HG03558 (cell line): ENCODE measurements at regions not wholly inside any gene's neighbourhood (a gene's known extent, or its start where the extent isn't known, plus 50 kb on each side); places are given as distances from the start of the nearest gene placed in this dataset.
"Not testable (repeated sequence)": the region's sequence is repeated elsewhere in the genome, so short reads cannot be mapped to it uniquely, and the experiment has no call there.

ENCODE experiments used
- ATAC-seq: cut with Tn5 transposase; IDR thresholded peaks from one replicate; pipeline ENCODE4 v1.9.1; 2021; ENCODE audit warnings: moderate number of reproducible peaks; ENCODE audit not compliant: unreplicated experiment; ENCODE audit errors: extremely low read depth

DNA sequence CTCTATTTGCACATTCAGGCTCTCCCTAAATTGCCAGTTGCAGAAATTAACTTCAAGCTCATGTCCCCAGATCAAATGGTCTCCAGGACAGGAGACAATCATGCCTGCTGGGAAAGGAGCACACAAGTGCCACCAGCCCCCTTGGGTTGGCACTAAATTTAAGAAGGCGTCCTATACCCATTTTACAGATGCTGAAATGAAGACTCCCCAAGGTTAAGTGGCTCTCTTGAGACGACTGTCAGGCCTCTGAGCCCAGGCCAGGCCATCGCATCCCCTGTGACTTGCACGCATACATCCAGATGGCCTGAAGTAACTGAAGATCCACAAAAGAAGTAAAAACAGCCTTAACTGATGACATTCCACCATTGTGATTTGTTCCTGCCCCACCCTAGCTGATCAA, 232.5 kb upstream of the FOXF1 start:
- not testable (repeated sequence) for ATAC-seq

DNA sequence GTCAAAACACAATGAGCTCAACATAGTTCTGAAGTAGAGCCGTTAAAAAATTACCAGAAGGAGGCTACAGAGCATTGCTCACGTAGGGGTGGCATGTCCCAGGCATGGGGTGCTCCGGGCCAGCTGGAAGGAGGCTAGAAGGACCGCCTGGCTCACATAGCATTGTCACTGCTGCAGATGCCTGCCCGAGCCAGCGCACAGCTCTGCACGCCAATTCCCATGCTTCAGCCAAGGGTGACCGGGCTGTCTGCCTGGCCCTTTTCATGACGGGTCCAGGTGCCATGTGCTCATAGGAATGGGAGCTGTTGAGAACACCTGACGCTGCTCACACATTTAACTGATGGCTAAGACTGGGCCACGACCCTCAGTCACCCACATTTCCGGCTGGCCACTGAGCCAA, 228.9 kb upstream of the FOXF1 start:
- ATAC-seq = no peak

DNA sequence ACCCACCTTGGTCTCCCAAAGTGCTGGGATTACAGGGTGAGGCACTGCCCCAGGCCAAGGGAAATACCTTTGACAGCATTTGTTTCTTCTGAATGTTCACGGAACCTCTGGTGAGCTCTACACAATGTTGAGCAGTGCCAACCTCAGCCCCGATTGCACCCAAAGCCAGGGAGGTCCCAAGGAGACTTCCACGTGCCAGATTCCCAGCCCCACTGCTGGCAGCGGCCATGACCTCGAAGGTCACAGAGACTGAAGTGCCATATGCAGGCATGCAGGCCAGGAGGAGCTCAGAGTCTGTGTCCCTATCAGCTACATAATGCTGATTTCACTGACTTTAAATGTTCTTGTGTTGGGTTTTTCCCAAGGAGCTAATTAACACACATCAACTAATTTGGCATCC, 226.4 kb upstream of the FOXF1 start:
- no peak for ATAC-seq

DNA sequence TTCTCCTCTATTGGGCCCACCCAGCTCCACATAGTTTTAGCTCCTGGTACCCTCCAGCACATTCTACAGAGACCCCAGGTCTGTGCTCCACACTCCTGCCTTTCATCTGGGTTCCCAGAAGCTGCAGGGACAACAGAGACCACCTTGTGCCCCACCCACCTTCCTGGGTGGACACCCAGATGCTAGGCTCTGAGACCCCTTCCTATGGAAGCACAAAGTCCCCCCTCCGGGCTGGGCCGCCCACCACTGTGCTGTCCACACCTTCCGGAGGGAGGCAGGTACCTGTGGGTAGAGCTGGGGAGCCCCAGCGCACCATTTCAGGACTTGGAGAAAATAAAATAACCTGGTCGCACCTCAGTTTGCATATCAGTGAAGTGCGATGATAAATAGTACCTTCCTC, 224.9 kb upstream of the FOXF1 start:
- ATAC-seq = no peak

DNA sequence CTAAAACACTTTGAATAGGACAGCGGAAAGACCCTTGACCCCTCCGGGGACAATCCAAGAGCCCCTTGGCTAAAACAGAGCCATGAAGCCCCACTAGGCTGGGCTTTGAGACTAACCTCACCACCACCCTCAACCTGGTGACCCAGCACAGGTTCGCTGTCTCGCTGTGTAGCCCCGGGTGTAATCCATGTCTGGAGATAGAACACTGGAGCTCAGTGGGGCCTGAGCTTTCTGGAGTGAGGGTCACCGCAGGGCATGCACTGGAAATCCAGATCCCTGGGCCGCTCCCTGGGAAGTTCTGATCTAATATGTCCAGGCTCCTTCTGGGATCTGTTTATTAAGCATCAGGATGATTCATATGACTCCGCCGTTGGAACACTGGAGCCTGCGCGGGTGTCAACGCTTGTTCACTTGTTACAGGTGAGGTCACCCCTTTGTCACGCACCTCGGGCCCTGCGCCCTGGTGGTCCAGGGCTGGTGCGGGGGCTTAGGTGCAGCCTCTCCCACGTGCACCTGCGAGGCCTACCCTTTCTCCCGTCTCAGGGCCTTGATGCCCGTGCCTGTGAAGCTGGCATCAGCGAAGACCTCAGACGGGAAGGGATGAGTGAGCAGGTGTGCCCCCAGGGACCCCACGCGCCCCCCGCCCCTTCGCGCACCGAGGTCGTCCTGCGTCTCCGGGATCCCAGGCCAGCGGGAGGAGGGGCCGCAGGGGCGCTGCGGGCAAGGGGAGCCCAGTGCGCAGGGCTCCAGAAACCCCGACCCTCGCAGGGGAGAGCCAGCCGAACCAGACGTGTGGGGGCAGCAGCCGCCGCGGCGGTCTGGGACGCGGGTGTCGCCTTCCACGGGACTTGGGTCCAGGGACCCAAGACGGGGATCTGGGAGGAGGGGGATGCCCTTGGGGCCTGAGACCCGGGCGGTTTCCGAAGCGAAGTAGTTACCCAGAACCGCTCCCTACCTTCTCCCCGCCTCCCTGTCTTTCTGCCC, 224.1 kb upstream of the FOXF1 start:
- ATAC-seq = no peak

DNA sequence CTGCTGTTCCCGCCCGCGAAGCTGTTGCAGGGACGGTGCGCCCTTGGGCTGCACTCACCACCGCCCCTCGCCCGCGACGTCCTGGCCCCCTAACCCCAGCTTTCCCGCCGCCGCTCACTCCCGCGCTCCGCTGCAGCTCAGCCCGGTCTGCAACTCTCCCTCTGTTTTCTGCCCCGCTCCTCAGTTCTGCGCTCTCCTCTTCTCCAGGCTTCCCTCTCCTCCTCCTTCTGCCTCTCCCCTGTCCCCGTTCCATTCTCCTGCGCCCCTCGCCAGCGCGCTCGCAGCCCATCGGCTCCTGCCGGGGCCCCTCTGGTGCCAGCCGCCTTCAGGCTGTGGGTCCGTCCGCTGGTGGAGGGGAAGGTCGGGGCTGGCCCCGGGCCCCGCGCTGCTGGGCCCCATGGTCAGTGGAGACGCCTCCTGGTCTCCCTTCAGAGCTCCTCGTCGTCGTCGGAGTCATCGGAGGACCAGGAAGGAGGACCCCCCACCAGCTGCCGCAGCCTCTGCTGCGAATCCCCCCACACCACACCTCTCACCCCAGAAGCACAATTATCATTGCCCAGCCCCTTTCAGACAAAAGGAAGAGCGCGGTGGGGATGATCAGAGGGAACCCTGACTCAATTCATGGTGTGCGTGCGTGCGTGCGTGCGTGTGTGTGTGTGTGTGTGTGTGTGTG, 223.2 kb upstream of the FOXF1 start:
- ATAC-seq = no peak

DNA sequence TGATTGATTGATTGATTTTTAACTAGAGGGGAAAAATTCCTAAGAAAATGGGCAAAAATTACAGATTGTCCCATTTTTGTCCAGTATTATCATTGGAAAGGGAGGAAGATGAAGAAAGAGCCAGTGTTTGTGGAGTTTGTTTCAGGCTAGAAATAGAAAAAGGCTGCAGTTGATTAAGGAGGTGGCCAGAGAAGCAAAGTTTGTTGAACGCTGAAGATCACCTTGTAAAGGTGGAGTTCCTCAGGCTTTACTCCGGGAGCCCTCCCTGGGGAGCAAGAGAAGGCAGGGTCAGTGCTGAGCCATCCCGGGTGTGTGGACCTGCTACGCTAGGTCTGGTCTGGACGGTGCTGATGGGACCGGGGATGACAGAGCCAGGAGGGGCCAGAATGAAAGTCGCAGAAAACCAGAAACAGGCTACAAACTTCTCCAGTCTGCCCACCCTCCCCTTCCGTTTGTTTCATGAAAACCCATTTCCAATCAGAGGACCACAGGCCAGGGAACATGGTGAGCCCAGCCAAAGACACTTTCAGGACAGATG, 222.6 kb upstream of the FOXF1 start:
- no peak for ATAC-seq

DNA sequence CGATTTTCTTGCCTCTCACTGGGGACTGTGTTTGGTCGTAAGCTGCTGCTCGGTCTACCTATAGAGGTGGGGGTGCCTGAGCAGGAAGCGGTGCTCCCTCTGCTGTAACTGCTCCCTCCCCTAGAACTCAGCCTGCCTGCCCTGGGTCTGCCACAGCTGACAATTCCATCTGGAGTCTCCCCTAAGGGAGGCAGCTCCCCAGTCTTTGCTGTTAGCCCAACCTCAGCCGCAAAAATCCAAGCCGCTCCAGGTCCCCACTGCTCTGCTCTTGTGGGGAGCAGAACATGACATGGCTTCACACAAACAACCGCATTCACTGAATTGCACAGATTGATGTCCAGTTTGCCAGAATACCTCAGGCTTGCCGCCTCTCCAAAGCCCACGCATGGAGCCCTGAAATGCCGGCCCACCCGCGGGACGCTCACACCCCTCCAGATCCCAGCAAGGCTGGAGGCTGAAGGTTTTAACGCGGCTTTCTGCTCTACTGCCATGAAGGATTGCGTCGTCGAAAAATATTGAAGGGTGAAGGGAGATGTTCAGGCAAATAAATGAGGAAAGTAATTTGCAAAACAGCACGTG, 221.5 kb upstream of the FOXF1 start:
- no peak for ATAC-seq

DNA sequence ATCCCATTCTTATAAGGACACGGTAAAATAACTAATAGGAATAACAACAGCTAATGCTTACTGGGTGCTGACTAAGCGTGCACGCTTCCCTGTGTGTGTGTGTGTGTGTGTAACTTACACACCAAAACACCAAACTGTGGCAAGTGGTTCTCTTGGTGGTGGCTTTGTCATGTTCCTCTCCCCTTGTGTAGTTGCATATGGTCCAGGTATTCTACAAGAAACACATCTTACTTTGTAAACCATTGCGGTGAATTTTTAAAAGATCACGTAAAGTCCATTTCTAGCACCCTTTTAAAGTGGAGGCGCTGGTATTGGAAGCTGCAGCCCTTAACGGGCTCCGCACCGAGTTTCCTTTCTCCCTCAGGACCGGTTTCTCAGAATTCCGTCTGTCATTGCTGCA, 221.0 kb upstream of the FOXF1 start:
- ATAC-seq = no peak

DNA sequence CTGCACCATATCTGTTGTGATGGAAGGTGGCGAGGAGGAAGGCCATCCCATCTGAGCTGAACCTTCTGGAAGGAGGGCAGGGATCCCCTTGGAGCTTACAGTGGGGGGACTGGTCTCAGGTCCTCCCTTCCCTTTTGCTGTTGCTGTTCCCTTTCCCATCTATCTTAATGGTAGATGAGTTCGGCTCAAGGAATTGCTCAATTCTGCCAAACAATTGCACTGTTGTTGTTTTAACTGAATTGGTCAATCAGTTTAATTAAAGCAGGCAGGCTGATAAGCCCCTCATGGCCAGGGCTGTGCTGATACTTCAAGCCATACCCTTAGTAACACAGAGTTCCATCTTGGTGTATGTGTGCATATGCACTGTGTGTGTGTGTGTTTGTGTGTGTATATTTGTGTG, 220.4 kb upstream of the FOXF1 start:
- ATAC-seq = no peak

DNA sequence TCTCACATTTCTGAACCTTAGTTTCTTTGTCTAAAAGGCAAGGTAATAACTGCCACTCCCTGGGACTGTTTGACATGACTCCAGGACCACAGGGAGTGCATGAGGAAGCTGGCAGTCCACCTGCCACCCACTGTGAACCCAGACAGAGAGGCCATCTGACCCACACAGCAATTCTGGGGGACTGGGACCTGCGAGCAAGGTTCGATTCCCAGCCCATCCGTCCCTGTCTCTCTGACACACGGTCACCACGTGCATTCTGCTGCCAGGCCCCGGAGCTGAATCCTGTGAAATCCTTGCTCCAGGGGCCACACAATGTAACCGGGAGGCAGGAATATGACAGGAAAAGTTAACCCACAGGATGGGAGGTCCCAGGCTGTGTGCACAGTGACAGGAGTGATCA, 218.8 kb upstream of the FOXF1 start:
- ATAC-seq = no peak

DNA sequence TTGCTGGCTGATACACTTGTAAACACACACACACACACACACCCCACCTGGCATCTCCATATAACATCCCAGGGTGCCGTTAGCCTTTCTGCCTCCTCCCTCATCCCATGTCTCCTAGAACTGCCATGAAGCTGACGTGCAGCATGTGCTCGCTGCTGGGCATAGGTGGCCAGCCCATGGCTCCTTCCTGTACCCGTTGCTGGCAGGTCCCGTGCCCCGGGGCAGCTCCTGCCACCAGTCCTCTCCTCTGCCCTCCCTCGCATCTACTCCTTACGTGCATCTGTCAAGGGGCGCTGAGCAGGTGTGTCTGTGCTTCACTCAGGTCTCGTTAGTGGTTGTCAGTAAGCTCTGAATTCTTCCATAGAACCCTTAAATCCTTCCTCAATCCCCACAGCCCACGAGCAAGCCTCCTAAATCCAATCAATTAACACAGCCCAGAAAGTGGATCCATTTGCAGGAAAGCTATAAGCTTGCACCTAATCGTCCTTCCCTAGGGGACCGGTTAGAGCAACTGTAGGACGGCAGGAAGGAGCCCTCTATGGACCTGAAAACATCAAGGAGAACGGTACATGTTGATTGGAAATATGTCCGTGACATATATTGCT, 218.1 kb upstream of the FOXF1 start:
- no peak for ATAC-seq

DNA sequence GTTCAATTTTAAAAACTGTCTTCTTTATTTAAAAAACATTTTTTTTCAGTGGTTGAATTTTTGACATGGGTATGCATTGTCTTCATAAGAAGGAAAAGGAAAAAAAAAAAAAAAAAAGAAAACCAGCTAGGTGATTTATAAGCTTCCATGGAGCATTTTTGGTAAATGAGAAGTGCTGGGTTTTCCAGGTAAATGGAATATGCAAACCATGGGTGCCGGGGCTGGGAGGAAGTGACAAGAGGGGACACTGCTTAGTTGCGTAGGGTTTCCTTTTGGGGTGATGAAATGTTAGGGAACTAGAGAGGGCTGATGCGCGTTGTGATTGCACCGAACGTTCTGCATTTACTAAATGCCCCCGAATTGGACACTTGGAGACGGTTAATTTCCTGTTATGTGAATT, 217.4 kb upstream of the FOXF1 start:
- ATAC-seq = no peak

DNA sequence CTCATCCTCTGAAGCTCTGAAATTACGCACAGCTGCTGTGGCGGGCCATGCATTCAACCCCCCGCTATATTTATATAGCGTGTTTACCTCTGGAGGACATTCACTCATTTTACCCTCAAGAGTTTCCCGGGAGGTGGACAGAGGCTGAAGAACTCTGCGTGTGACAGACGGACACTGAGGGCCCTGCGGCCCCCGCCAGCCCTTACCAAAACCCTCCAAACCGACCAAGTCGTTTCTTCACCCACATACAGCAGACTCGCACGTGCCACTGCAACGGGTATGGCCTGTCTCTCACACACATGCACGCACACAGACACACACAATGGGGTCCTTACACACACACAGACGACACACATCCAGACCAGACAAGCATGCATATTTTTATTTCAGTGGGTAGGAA, 216.4 kb upstream of the FOXF1 start:
- no peak for ATAC-seq

DNA sequence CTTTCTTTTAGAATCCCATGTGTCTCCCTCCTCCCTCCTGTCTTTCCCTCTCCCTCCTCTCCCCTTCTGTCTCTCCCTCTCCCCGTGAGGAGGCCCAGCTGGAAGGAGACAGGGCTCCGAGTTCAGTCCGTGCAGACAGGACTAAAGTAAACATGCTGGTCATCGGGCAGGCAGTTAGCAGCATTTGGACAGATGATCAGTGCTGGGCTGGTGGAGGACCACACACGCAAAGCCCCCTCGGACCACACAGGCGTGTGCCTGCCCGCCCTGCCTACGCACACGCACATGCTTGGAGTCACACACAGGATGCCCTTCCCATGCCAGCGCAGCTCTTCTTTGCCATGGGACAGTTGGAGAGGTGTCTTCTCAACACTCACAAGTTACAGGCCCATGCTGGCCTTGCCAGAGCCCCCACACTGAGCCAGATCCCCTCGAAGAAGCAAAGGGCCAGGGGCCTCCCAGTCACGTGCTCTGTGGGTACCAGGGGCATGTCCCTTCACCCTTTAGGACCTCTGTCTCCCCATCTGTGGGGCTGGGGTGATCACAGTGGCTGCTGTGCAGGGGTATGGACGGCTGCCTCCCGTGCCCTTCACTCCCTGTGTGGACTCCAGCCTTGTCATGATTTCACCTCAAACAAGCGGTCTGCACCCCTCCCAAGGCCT, 215.7 kb upstream of the FOXF1 start:
- ATAC-seq = no peak

DNA sequence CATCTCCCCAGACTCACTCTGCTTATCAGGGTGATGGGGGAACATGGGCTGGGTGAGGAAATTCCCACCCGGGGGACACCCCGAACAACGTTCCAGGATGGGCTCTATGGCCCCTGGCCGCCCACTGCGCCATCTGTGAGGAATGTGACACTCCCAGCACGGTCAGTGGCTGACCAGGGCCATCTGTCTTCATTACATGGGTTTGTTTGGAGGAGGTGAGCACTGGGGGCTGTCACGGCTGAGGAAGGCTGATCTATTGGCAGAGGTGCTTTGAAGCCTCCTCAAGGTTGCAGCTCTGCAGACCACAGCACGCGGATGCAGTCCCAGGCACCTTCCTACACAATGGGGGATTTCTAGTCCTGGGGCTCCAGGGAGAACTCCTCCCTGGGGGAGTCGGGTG, 214.1 kb upstream of the FOXF1 start:
- no peak for ATAC-seq

DNA sequence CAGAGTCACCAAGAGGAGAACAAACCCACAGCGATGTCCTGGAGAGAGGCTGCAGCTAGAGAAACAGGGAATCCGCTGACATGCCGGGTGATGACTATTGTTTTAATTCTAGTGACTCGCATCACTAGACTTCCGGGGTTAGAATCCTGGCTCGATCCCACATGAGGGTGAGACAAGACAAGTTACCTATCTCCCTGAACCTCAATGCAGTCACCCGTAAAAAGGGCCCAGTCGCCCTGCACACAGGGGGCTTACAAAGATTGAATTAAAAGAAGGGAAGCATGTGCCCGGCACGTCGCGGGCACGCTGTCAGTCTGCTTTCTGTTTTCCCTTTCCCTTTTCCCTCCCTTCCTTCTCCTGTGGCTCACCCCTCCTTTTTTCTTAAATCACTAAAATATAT, 212.9 kb upstream of the FOXF1 start:
- ATAC-seq = no peak

DNA sequence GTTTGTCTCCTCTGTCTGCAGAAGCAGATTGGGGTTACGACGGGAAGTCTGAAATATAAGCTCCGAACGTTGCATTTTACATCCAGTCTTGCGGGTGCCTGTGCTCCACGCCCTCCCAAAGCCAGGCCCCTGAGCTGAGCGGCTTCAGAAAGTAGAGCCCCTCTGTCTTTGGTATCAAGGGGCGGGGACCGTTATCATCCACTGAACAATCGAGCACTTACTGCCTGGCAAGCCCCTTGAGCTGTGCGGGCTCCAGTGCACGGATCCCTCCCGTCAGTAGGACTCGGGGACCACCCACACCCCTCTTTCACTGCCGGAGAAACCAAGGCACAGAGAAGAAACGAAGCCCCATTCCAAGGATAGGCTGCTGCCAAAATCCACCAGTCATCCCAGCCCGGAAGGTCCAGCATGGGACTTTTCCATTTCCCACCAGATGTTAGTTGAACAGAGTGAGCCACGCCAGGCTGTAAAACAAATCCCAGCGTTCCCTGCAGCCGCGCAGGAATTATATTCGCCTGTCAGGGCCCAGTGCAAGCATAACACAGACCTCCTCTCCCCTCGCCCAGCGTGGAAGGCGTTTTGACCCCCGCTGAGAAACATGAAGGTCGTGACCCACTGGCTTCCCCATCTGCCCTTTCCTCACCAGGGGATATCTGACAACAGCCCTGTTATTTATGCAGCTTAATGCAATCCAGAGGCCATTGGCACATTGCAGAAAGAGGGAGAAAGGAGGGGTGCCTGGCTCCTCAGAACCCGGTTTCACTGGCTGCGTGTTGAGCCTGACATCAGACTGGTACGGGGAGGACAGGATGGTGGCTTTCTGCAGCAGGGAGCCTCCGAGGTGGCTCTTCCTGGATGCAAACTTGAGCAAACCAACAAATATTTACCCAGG, 212.2 kb upstream of the FOXF1 start:
- ATAC-seq = no peak

DNA sequence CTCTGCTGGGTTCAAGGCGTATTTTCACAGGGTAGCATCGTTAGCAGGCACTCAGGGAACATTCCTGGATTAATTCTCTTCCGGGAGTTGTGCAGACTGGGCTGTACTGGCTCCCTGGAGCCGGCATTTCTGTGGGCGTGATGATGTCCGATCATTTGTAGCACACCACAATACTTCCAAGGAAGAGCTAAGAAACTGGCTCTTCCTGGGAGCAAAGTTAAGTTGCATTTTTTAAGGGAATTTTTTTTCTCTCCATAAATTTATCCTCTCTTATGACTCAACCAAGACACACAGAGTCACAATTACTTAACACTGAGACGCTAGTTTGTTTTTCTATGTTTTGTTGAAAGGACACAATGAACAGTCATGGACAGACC, 211.6 kb upstream of the FOXF1 start:
- ATAC-seq = no peak
